ENCODE measurements at regions not wholly inside any gene's neighbourhood (a gene's known extent, or its start where the extent isn't known, plus 50 kb on each side); places are given as distances from the start of the nearest gene placed in this dataset.

DNA sequence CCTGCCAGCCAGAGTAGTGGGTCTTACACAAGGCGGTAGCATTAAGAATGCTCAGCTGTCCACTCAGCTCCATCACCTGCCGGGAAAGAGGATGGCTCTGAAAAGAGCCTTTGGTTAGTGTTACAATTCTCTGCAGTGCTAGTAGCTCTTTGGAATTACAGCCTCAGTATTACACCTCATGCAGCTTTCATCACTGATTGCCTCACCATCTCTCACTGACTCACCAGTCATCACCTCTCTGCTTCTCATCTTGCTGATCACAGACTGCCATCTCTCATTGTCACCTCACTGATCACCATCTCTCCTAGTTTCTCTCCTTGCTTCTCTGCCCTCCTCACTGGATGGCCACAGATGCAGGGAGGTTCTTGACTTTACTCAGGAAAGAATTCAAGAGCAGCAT lies 573.5 kb upstream of the SETBP1 start:
- H3K27ac Mint-ChIP-seq: no peak overlapping the region
- H3K36me3 Mint-ChIP-seq (ENCODE audit: low read depth): no peaks in the 10 kb centered on the region
- H3K4me1 Mint-ChIP-seq (ENCODE audit: low read depth): no peaks in the 10 kb centered on the region
- intact Hi-C loops (cut with micrococcal nuclease): no loop called here
- DNase-seq (no peak), ATAC-seq (no peak)
- POLR2A ChIA-PET: no interaction called here
- no peaks in the 10 kb centered on the region for H3K27me3 Mint-ChIP-seq
- CTCF ChIA-PET: no interaction called here
- TF ChIP-seq CTCF (IDR thresholded peaks at IDR 0.05): no peak
- H3K4me3 Mint-ChIP-seq: no peak overlapping the region
- no peaks in the 10 kb centered on the region for H3K9me3 Mint-ChIP-seq

DNA sequence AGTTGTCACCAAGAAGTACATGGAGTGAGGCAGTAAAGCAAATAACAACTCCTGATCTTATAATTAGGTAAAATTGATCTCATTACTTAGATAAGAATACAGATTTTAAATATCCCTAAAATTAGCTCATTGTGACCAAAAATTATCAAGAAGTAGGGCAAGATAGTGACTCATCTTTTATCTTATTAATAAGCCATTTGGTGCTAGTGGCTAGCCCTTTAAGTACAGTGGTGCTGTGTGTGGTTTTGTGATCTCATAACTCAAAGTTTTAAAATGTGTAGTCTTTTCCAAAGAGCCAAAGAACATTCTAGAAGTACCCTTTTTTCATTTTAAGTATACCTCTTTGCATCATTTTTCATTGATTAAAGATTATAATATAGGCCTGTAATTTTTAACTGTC lies 569.4 kb upstream of the SETBP1 start:
- intact Hi-C loops (cut with micrococcal nuclease): no loop called here
- no peaks in the 10 kb centered on the region for H3K36me3 Mint-ChIP-seq (ENCODE audit: low read depth)
- no peak for ATAC-seq
- POLR2A ChIA-PET: no interaction called here
- no peaks in the 10 kb centered on the region for H3K9me3 Mint-ChIP-seq
- H3K4me3 Mint-ChIP-seq: no peak overlapping the region
- H3K4me1 Mint-ChIP-seq (ENCODE audit: low read depth): no peaks in the 10 kb centered on the region
- CTCF ChIA-PET: interaction anchor here (1.8 kb wide), 1 partner anchor 19 kb away, joined by 5 read pairs; no protein-coding TSS in a partner anchor
- no peak for DNase-seq
- H3K27ac Mint-ChIP-seq: no peak overlapping the region
- TF ChIP-seq CTCF (IDR thresholded peaks at IDR 0.05): no peak
- H3K27me3 Mint-ChIP-seq: no peaks in the 10 kb centered on the region

DNA sequence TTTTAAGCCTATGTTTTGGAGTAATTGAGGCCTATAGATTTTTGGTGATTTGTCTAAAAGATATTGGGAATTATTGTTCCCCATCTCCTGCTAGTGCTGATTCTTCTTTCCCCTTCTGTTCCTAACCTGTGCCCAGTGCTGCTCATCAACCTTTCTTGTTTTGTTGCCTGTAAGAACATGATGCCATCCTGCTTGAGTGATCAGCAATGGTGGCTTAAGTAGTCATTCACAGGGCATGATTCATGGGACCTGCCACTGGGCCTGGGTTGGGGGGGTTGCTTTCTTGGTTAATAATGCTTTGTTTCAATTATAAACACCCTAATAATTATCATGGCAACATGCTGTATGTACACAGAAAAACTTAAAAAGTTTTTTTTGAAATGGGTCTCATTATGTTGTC lies 562.9 kb upstream of the SETBP1 start:
- no peak for TF ChIP-seq CTCF (IDR thresholded peaks at IDR 0.05)
- H3K27me3 Mint-ChIP-seq: peaks cover 1% of the 10 kb centered on the region
- no peak overlapping the region for H3K27ac Mint-ChIP-seq
- ATAC-seq (no peak), DNase-seq (no peak)
- H3K9me3 Mint-ChIP-seq: no peaks in the 10 kb centered on the region
- H3K4me1 Mint-ChIP-seq (ENCODE audit: low read depth): peaks cover 1% of the 10 kb centered on the region
- no peak overlapping the region for H3K4me3 Mint-ChIP-seq
- ChIA-PET CTCF (no interaction called here), POLR2A (no interaction called here)
- intact Hi-C loops (cut with micrococcal nuclease): no loop called here
- H3K36me3 Mint-ChIP-seq (ENCODE audit: low read depth): no peaks in the 10 kb centered on the region

DNA sequence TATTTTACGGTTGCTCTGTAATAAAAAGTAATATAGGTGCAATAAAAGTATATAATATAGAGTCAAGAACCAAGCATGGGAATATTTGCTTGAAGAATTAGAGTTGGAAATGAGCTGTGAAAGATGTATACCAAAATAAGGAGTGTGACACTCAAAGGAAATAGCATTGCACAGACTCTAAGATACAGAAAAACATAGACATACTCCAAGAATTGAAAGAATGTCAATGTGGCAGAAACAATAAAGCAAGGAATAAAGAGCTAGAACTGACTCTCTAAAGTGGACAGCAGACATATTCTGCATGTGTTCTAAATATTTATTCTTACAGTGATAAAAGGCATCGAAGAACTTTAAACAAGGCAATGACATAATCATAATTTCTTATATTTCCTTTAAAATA lies 561.1 kb upstream of the SETBP1 start:
- no peaks in the 10 kb centered on the region for H3K36me3 Mint-ChIP-seq (ENCODE audit: low read depth)
- TF ChIP-seq CTCF (IDR thresholded peaks at IDR 0.05): no peak

GRCh38 chr18:44123743-44124142 lies 556.9 kb upstream of the SETBP1 start:
- H3K9me3 Mint-ChIP-seq: no peaks in the 10 kb centered on the region
- H3K4me1 Mint-ChIP-seq (ENCODE audit: low read depth): peaks cover 1% of the 10 kb centered on the region
- ATAC-seq (no peak), DNase-seq (no peak)
- H3K4me3 Mint-ChIP-seq: no peak overlapping the region
- H3K27ac Mint-ChIP-seq: no peak overlapping the region
- POLR2A ChIA-PET: no interaction called here
- H3K27me3 Mint-ChIP-seq: peaks cover 1% of the 10 kb centered on the region
- no peak for TF ChIP-seq CTCF (IDR thresholded peaks at IDR 0.05)
- intact Hi-C loops (cut with micrococcal nuclease): no loop called here
- H3K36me3 Mint-ChIP-seq (ENCODE audit: low read depth): no peaks in the 10 kb centered on the region
- CTCF ChIA-PET: no interaction called here

More for the DNA sequence above, 561.1 kb upstream of the SETBP1 start:
- Mint-ChIP-seq H3K9me3 (no peaks in the 10 kb centered on the region), H3K27ac (no peak overlapping the region), H3K4me1 (ENCODE audit: low read depth) (peaks cover 1% of the 10 kb centered on the region), H3K27me3 (peaks cover 1% of the 10 kb centered on the region), H3K4me3 (no peak overlapping the region)
- ATAC-seq (no peak), DNase-seq (no peak)
- intact Hi-C loops (cut with micrococcal nuclease): no loop called here
- ChIA-PET CTCF (no interaction called here), POLR2A (no interaction called here)

Measured in activated CD8-positive, alpha-beta T cell treated with anti-CD3 and anti-CD28 coated beads for 36 hours (primary cell).